Kidney glomerular epithelial cell (primary cell): ENCODE measurements at regions not wholly inside any gene's neighbourhood (a gene's known extent, or its start where the extent isn't known, plus 50 kb on each side); places are given as distances from the start of the nearest gene placed in this dataset.
"Not testable (repeated sequence)": the region's sequence is repeated elsewhere in the genome, so short reads cannot be mapped to it uniquely, and the experiment has no call there.

Experiments
- DNase-seq: peaks from one replicate; lab custom pipeline; 2025; lab: John Stamatoyannopoulos, UW

DNA sequence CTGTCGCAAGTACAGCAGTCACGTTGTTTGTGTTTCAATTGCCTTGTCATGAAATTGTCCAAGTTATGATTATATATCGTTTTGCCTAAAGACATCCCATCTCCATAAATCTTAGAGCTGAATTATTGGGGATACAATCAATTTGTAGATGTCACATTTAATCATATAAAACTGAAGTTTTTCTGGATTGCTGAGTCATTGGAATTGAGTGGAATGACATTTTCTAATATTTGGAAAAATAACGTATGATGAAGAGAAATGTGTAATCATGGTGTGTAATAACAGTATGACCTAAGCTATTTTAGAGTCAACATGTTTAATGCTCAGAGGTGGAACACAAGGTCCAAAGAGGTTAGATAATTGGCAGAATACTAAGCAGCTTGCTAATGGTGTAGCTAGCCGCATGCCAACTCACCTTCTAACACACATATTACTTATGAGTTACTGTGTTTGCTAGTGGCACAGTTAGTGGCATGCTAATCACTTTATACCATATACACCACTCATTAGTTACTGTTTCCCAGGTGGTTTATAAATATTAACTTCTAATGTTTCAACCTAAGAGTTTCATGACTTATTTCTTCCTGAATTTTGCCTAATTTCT is 473.1 kb upstream of the GRAMD2B start:
- no peak for DNase-seq

DNA sequence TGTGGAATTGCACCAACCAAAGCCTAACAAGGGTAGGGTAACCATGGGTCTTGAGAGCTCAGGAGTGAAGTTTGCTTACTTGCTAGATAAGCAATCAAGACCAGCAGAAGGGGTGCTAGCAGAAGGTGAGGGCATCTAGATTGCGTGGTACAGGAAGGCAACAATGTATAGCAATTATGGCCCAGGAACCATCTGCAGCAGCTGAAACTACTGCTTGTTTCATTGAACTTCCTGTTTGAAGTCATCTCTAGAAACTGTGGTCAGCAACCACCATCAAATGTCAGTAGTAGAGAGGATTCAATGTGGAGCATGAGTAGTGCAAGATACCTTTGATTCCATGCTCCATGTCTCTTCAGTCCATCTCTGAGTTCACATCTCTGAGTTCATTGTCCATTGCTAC is 462.1 kb upstream of the GRAMD2B start:
- no peak for DNase-seq

DNA sequence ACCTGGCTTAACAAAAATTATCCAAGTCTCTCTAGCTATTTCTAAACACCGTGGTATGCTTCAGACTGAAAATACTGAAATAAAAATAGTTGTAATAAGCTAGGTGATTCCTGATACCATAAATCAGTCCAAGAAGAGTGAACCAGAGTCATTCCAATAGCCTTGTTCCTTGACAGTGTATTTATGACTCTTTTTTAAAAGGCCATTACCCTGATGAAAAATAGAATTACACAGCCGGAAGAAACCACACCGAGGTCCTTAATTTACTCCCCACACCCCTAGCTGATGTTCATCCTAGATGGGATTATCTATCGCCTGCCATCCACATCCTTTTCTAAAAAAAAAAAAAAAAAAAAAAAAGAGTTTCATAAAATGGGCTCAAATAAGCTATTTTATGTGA is 457.6 kb upstream of the GRAMD2B start:
- DNase-seq, result no peak

DNA sequence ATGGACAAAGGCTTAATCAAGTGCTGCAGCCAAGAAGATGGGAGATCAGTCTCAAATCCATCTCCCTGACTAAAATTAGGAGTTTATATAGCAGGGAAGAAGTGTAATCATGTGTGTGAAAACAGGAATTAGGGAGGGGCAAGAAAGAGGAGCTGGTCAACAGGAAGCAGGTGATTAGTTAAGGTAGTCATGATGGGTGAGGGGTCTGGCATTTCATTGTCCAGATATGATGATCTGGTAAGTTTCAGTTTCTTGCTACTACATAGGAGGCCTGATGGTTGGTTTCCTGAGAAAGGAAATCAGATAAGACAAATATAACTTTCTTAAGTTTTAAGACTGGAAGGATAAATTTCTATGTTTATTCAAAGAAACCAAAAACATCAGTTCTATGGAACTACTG is 455.6 kb upstream of the GRAMD2B start:
- no peak for DNase-seq

DNA sequence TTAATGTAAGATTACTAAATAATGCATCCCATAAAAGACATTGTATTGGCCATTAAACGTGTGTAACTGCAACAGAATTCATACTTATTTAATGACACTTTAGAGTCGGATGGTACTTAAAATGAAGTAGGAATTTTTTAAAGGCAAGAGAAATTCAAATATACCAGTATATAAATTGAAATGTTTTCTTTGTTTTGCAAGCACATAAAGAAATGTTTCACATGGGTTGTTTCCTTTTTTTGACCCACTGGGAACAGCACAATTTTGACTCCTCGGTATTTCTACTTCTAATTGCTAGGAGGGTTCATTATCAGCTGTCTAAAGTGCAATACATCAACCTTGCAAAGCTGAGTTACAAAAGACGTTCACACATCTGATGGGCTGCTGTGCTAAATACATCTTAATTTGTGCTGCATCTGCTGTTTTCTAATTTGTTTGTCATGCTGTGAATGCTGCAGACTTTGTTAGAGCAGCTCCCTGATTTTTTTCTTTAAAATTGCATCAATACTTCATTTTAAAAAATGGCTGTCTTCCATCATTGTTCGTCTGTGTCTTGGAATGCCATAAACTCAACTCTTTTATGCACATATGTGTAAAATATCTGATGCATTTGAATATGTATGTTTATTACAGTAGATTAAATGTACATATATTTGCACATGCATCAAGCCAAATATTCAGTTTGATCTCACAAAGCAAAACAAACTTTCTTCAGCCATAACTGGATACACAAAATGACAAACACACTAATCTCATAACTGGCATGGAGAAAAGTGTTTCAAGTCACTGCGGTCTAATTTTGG is 454.0 kb upstream of the GRAMD2B start:
- no peak for DNase-seq

DNA sequence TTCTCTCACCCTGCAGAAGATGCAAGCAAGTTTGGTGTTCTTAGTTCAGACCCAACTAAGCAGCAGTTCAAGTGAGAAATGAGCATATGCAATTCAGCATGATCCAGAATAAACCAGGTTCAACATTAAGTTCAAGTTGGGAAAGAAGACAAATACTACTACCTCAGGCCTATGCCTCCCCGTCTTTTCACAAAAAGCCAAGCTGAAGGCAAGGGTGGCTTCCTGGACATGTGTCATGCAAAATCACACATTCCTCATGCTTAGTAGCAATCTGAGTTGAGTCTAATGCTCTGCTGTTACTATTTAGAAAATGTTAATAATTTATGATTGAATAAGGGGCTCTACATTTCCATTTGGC is 453.4 kb upstream of the GRAMD2B start:
- DNase-seq, result no peak

DNA sequence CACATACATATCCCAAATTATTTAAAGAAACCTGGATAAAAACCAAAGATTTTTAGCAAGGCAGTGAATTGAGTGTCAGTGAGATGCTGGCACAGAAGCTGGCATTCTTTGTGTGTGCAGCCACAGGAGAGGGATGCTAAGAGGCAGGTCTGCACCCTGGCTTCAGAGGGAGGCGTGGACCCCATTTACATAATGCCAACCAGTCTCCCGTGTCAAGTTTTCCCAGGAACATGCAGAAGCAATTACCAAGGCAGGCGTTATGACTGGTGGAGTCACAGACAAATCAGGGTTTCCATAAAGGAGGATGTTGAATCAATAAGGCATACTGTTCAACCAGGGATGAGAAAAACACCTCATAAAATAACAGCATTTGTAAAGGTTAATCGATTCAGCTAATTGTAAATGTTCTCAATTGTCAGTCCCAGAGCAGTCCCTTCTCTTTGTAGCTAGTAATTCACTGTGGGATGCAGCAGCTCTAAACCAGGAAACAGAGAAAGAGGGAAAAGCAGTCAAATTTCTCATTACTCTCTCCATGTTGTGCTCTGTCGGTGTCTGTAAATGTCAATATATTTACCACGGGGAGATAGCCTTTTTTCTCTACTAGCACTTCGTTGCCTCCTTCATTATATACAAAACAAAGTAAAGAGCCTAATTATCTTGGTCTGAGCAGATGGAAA is 452.4 kb upstream of the GRAMD2B start:
- DNase-seq, result no peak

DNA sequence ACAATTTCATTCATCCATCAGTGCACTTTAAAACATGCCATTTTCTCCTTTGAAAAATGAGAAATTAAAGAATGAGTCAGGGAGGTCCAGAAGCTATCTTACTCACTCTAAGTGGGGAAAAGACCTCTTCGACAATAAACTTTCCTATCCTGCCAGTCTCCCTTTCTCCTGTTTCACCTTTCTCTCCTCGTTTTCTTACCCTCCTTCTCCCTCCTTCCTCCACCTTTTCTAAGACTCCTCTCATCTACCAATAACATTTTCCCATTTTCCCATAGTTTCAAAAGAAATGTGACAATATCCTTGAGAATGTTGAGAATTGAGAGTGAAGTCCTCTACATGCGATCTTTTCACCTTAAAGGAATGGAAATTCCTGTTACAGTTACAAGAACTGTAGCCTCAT is 450.5 kb upstream of the GRAMD2B start:
- DNase-seq, result peak; percentile 16

DNA sequence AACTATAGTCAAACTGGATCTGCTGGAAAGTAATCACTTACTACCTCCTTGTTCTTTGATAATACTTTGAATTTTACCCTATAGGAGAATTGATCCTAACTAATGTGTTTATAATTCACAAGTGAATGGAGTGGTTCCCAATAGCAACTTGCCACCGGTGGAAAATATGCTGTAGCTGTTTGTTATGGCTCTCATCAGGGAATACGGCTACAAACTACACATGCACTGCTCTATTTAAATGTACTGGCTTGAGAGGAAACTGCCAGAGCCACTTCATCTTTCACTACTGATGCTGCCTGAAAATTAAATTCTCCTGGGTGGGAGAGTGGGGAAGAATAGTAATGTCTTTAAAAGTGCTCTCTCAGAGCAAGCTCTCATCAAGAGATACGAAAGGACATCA is 448.5 kb upstream of the GRAMD2B start:
- DNase-seq, result no peak

DNA sequence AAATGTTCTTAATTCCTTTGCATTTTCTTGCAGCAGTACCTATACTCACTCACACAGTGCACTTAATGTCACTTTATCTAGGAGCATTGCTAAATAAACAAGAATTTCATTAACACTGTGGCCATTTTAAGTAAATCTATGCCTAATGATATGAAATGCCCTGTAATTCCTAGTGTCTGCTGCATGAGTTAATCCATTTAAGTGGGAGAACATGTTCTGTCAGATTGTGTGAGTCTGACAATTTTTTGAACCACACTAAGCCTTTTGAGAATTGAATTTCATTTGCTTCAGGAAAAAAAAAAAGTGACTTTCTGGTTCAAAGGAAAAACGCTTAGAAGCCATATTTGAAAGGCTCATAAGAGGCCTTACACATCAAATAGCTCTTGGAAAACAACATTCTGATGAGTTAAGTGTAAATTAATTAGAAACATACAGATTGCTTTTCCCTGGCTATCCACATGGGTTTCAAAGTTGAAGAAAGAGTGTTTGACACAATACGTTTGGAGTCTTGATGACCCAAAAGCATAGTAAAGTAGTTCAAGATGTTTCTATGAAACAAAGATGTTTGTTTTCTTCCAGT is 446.7 kb upstream of the GRAMD2B start:
- DNase-seq, result no peak

DNA sequence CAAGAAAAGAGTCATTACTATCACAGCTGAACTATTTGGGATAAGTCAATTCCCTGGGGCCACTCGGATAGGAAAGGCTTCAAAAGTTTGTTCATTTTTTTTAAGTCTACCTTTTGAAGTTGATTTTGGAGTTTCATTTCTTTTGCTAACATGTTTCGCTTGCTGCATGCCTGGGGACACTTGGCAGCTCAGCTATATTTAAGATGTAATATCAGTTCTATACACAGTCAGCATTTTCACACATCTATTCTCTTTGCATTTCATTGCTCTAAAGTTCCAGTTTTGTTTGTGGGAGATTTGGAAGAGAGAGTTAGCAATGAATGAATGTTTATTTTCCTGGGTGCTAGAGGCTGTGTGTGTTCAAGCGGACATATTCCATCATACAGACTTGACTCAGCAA is 445.2 kb upstream of the GRAMD2B start:
- peak; percentile 1 for DNase-seq

DNA sequence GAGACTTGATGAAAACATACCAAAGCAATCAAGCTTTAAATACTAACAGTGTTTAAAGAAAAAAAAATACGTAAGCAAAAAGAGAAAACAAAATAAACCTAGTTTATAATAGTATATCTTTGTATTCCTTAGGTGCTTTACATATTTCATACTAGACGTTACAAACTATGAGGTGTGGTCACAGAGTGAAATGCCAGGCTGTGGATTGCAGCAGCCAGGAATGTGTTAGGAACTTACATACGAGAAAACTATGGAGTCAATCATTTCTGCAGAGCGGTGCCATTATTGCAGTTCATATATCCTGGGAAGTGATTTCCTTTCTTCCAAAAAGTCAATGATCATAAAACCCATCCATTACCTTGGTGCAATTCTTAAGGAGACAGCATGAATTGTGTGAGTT is 443.6 kb upstream of the GRAMD2B start:
- DNase-seq, result no peak

DNA sequence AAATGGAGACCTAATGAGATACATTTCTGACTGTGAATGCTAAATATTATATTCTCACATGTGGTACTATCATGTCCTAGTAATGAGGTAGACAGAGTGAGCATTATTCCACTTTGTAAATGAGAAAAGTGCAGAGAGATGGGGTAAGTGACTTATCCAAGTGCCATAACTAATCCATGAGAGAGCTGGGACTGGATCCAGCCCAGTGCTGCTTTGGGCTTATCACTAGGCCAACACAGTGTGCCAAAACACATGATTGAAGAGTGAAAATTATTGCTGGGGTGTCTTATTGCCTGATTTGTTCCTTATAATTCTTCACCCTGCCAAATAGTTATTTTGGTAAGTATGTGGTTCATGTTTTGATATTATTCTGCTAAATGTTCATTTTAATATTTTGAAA is 442.2 kb upstream of the GRAMD2B start:
- no peak for DNase-seq

DNA sequence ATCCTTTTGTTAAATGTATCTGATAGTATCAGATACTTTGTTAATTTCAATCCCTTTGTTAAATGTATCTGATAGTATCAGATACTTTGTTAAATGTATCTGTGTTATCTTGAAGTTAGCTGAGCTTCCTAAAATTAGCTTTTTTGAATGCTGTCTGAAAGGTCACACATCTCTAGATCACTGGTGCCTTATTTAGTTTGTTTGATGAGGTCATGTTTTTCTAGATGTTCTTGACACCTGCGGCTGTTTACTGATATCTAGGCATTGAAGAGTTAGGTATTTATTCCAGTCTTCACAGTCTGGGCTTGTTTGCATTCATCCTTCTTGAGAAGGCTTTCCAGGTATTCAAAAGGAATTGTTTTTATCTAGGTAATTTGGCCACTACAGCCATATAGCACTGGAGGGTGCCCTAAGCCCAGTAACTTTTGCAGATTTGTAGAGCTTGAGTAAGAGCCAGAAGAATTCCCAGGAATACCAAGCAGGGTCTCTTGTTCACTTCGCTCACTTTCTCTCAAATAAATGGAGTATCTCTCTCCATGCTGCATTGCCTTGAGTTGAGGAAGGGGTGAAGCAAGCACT is 435.4 kb upstream of the GRAMD2B start:
- no peak for DNase-seq

DNA sequence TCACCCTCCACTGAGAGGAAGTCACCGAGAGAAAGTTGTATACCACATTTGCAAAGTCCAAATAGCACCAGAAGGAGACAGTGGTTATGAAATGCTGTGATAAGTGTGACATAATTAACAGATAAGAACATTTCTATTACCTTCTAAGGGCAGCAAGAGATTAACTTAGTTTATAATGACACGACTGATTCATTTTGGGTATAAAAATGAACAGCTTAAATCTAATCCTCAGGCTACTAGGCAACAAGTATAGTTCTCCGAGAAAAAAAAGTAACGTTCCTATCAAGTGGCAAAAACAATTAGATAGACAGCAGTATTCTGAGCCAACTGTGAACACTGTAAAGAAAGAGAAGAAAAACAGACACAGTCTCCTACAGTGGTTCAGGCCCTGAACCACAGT is 431.2 kb upstream of the GRAMD2B start:
- DNase-seq, result no peak

DNA sequence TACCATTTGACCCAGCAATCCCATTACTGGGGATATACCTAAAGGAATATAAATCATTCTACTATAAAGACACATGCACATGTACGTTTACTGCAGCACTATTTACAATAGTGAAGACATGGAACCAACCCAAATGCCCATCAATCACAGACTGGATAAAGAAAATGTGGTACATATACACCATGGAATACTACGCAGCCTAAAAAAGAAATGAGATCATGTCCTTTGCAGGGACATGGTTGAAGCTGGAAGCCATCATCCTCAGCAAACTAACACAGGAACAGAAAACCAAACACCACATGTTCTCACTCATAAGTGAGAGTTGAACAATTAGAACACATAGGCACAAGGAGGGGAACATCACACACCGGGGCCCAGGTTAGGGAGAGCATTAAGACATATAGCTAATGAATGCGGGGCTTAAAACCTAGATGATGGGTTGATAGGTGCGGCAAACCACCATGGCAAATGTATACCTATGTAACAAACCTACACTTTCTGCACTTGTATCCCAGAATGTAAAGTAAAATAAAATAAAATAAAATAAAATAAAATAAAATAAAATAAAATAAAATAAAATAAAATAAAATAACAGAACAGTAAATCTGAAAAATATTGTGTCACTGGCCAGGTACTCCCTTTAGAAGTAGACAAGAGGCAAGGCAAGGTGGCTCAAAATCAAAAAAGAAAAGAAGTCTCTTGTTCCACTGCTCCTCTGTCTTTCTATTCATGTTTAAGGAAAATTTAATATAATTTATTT is 423.8 kb upstream of the GRAMD2B start:
- not testable (repeated sequence) for DNase-seq

DNA sequence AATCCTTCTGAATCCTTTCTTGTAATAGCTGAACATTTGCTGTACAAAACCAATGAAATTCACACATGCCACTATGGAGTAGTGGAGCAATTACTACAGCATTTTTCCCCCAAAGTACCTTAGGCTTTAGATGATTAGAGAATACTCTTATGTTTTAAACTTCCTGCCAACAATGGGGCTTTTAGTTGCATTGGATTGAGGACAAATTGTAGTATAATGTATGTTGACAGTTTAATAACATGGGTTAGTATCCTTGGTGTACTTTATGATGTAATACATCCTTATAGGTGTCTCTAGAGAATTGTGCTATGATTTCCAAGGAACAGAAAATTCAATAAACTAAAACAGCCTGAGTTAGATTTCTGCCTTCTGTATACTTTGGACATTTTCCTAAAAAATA is 422.7 kb upstream of the GRAMD2B start:
- DNase-seq, result no peak

DNA sequence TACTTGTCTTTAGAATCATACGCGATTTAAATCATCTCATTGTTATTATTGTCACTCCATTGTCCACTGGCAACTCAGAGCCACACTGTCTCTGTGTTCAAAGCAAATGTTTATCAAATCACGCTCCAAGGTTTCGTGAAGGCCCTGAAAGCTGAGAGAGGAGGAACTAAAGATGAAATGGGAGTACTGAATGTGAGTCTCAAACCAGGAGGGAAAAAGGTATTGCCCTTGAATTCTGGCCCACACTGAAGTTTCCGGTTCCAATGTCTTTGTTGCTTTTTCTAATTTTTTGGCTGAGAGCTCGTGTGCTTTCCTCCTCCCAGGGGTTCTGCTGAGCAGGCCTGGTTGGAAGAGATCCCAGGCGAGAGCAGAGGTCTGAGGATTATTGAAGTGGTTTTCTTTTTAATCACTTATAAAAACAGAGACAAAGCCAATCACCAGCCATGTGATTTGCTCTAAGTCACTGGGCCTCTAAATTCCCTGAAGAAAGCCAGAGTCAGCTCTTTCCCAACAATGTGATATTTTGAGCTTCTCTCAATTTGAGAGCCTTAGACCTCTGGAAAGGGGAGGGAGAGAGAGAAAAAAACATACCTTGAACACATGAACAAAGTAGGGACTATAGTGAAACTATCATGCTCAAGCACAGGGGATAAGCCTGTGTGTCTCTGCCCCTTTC is 420.8 kb upstream of the GRAMD2B start:
- DNase-seq, result peak; percentile 93

DNA sequence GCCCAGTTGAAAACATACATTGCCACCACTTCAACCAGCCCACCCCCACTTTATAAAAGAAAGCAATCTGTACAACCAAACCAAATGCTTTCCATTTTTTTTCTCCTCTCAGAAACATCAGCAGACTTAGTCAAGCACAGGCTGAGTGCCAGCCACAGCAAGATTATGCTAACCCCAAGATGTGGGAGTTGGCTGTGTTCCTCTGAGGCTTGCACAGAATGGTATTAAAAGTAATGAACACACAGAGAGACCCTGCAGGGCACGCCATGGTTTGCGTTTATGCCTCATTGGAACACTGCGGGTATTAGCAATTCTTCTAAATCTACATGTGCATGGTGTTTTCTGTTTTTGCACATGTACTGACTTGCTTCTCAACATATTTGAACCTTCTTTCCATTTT is 419.9 kb upstream of the GRAMD2B start:
- DNase-seq, result peak; percentile 62

DNA sequence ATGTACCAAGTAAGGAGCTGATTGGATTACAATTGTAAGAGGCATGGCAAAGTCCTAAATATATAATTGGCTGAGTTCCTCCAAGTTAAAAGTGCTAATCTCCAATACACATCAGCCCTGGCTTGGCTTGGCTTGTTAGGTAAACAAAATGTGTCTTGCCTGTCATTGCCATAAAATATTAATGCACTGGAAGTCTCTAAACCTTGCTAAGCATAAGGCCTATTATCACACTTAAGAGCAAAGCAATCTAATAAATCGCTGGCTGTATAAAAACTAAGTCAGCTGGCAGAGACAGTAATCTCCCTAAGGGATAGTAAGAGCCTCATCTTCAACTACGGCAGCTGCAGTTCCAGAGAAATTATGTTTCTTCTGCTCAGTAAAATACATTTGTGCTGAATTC is 418.6 kb upstream of the GRAMD2B start:
- DNase-seq, result no peak

DNA sequence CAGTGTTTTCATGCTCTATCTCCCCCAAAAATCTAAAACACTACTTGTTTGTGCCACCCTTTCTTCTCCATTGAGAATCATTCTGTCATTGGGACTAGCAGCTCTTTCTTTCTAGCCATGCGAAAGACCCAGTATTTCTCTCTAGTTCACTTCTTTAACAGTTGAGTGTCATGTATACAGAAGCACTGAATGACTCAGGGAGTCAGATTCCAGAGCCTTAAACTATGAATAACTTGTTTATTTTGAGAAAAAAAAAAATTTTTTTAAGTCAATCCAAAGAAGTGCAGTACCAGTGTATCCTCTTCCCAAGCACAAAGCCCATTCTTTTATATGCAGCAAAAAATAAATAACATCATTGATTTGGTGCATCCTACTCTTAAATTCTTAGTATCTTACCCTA is 415.4 kb upstream of the GRAMD2B start:
- peak; percentile 19 for DNase-seq
